ENCODE measurements at regions not wholly inside any gene's neighbourhood (a gene's known extent, or its start where the extent isn't known, plus 50 kb on each side); places are given as distances from the start of the nearest gene placed in this dataset.

GRCh38 chr3:5344707-5345106, 157.2 kb downstream of the EDEM1 start:
- no peaks in the 10 kb centered on the region for H3K9me3 ChIP-seq (ENCODE audit: insufficient read depth, low read depth, low read length)
- TF ChIP-seq CTCF (conservative IDR thresholded peaks at IDR 0.05; ENCODE audit: low read length): no peak
- TF ChIP-seq EZH2phosphoT487 (IDR thresholded peaks at IDR 0.05; ENCODE audit: borderline replicate concordance): no peak
- H3F3A ChIP-seq (ENCODE audit: low read depth): no peaks in the 10 kb centered on the region
- H2AFZ ChIP-seq (ENCODE audit: low read length): no peak overlapping the region
- no peaks in the 10 kb centered on the region for H3K79me2 ChIP-seq (ENCODE audit: insufficient read depth, low read length)
- no peak overlapping the region for H3K4me3 ChIP-seq (ENCODE audit: low read length, poor library complexity, severe bottlenecking)
- H3K27me3 ChIP-seq (ENCODE audit: insufficient read depth, low read length, poor library complexity, severe bottlenecking): no peaks in the 10 kb centered on the region
- H4K20me1 ChIP-seq (ENCODE audit: insufficient read depth, low read length, poor library complexity, severe bottlenecking): no peaks in the 10 kb centered on the region
- no peaks in the 10 kb centered on the region for H3K9me2 ChIP-seq (replicated peaks; ENCODE audit: low read depth, low read length)
- H3K4me2 ChIP-seq (ENCODE audit: low read depth, low read length, poor library complexity, severe bottlenecking): no peak overlapping the region
- H3K4me1 ChIP-seq (ENCODE audit: insufficient read depth, low read length, poor library complexity, severe bottlenecking): no peaks in the 10 kb centered on the region
- no peak overlapping the region for H3K9ac ChIP-seq (ENCODE audit: low read depth, low read length, poor library complexity, severe bottlenecking)
- no peaks in the 10 kb centered on the region for H3K36me3 ChIP-seq (ENCODE audit: insufficient read depth, low read length)

GRCh38 chr3:5347486-5347885, 160.0 kb downstream of the EDEM1 start:
- TF ChIP-seq EZH2phosphoT487 (IDR thresholded peaks at IDR 0.05; ENCODE audit: borderline replicate concordance): no peak
- no peak for TF ChIP-seq CTCF (conservative IDR thresholded peaks at IDR 0.05; ENCODE audit: low read length)
- H2AFZ ChIP-seq (ENCODE audit: low read length): no peak overlapping the region
- H3K9ac ChIP-seq (ENCODE audit: low read depth, low read length, poor library complexity, severe bottlenecking): no peak overlapping the region
- H3K36me3 ChIP-seq (ENCODE audit: insufficient read depth, low read length): no peaks in the 10 kb centered on the region
- no peaks in the 10 kb centered on the region for H3K9me2 ChIP-seq (replicated peaks; ENCODE audit: low read depth, low read length)
- no peak overlapping the region for H3K4me2 ChIP-seq (ENCODE audit: low read depth, low read length, poor library complexity, severe bottlenecking)
- H3K9me3 ChIP-seq (ENCODE audit: insufficient read depth, low read depth, low read length): no peaks in the 10 kb centered on the region
- H4K20me1 ChIP-seq (ENCODE audit: insufficient read depth, low read length, poor library complexity, severe bottlenecking): no peaks in the 10 kb centered on the region
- no peaks in the 10 kb centered on the region for H3K27me3 ChIP-seq (ENCODE audit: insufficient read depth, low read length, poor library complexity, severe bottlenecking)
- H3K4me1 ChIP-seq (ENCODE audit: insufficient read depth, low read length, poor library complexity, severe bottlenecking): no peaks in the 10 kb centered on the region
- H3K4me3 ChIP-seq (ENCODE audit: low read length, poor library complexity, severe bottlenecking): no peak overlapping the region
- H3K79me2 ChIP-seq (ENCODE audit: insufficient read depth, low read length): no peaks in the 10 kb centered on the region
- no peaks in the 10 kb centered on the region for H3F3A ChIP-seq (ENCODE audit: low read depth)

- H4K20me1 ChIP-seq (ENCODE audit: insufficient read depth, low read length, poor library complexity, severe bottlenecking): no peaks in the 10 kb centered on the region
- H3F3A ChIP-seq (ENCODE audit: low read depth): no peaks in the 10 kb centered on the region
- no peaks in the 10 kb centered on the region for H3K9me2 ChIP-seq (replicated peaks; ENCODE audit: low read depth, low read length)
- no peaks in the 10 kb centered on the region for H3K27me3 ChIP-seq (ENCODE audit: insufficient read depth, low read length, poor library complexity, severe bottlenecking)
- no peak overlapping the region for H3K4me3 ChIP-seq (ENCODE audit: low read length, poor library complexity, severe bottlenecking)
- H3K4me2 ChIP-seq (ENCODE audit: low read depth, low read length, poor library complexity, severe bottlenecking): no peak overlapping the region
- no peak overlapping the region for H2AFZ ChIP-seq (ENCODE audit: low read length)
- no peaks in the 10 kb centered on the region for H3K79me2 ChIP-seq (ENCODE audit: insufficient read depth, low read length)
- no peaks in the 10 kb centered on the region for H3K4me1 ChIP-seq (ENCODE audit: insufficient read depth, low read length, poor library complexity, severe bottlenecking)
- no peak overlapping the region for H3K9ac ChIP-seq (ENCODE audit: low read depth, low read length, poor library complexity, severe bottlenecking)
- H3K36me3 ChIP-seq (ENCODE audit: insufficient read depth, low read length): no peaks in the 10 kb centered on the region
- no peak for TF ChIP-seq EZH2phosphoT487 (IDR thresholded peaks at IDR 0.05; ENCODE audit: borderline replicate concordance)
- H3K9me3 ChIP-seq (ENCODE audit: insufficient read depth, low read depth, low read length): no peaks in the 10 kb centered on the region
Observed at GRCh38 chr3:5348229-5348902, 160.9 kb downstream of the EDEM1 start.

- Histone ChIP-seq H3K9ac (ENCODE audit: low read depth, low read length, poor library complexity, severe bottlenecking) (no peak overlapping the region), H3K4me1 (ENCODE audit: insufficient read depth, low read length, poor library complexity, severe bottlenecking) (no peaks in the 10 kb centered on the region), H2AFZ (ENCODE audit: low read length) (no peak overlapping the region), H3K9me3 (ENCODE audit: insufficient read depth, low read depth, low read length) (no peaks in the 10 kb centered on the region), H3K27me3 (ENCODE audit: insufficient read depth, low read length, poor library complexity, severe bottlenecking) (no peaks in the 10 kb centered on the region), H3K4me3 (ENCODE audit: low read length, poor library complexity, severe bottlenecking) (no peak overlapping the region), H3K4me2 (ENCODE audit: low read depth, low read length, poor library complexity, severe bottlenecking) (no peak overlapping the region), H3K79me2 (ENCODE audit: insufficient read depth, low read length) (no peaks in the 10 kb centered on the region), H3K9me2 (replicated peaks; ENCODE audit: low read depth, low read length) (no peaks in the 10 kb centered on the region), H4K20me1 (ENCODE audit: insufficient read depth, low read length, poor library complexity, severe bottlenecking) (no peaks in the 10 kb centered on the region), H3K36me3 (ENCODE audit: insufficient read depth, low read length) (no peaks in the 10 kb centered on the region), H3F3A (ENCODE audit: low read depth) (no peaks in the 10 kb centered on the region)
- TF ChIP-seq EZH2phosphoT487 (IDR thresholded peaks at IDR 0.05; ENCODE audit: borderline replicate concordance) (no peak), CTCF (conservative IDR thresholded peaks at IDR 0.05; ENCODE audit: low read length) (no peak)
Observed at GRCh38 chr3:5349343-5349742, 161.8 kb downstream of the EDEM1 start.

All from Loucy (cell line).